Colon (tissue), 2 donors: ENCODE measurements at regions not wholly inside any gene's neighbourhood (a gene's known extent, or its start where the extent isn't known, plus 50 kb on each side); places are given as distances from the start of the nearest gene placed in this dataset.
"Not testable (repeated sequence)": the region's sequence is repeated elsewhere in the genome, so short reads cannot be mapped to it uniquely, and the experiment has no call there.

Experiments
- FAIRE-seq: peaks from 2 replicates; lab custom pipeline; 2012; peaks lifted over from hg19 to GRCh38; lab: Jason Lieb, UNC
- donor health status: control.
- donor health status: control.

DNA sequence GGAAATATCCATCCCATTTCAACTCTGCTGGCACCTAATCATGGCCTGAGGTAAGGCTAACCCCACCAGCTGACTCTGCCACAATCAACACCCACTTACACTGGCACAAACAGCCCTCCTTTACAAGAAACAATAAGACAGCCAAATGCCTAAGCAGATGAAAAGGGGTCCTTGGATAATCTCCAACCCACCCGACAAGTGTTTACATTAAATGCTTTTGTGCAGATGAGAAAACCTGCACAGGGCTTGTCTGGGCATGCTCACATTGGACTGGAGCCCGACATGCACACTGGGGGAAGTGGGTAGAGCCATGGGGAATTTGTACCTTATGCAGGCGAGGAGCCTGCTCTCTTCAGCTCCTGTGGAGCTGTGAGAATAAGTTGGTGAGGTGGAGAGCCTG lies 138.9 kb upstream of the ITM2A start:
- no peak for FAIRE-seq

DNA sequence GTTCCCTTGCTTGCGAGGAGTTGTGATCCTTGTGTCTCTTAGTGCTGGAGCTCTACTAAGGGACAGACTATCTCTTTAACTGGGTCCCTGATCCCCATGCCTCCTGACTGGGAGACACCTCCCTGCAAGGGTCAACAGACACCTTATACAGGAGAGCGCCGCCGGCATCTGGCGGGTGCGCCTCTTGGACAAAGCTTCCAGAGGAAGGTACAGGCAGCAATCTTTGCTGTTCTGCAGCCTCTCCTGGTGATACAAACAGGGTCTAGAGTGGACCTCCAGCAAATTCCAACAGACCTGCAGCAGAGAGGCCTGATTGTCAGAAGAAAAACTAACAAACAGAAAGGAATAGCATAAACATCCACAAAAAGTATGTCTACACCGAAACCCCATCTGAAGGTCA lies 115.6 kb upstream of the ITM2A start:
- no peak for FAIRE-seq

DNA sequence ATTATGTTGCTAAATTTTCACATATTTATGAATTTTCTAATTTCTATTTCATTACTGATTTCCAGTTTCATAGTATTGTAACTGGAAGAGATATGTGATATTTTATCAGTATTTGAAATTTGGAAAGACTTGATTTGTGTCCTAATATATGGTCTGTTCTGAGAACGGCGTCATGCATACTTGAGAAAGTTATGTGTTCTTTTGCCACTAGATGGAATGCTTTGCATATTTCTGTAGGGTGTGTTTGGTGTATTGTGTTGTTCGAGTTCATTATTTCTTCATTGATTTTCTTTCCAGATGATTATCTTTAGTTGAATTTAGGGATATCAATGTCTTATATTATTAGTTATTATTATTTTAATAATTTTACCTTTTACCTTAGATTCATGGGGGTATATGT lies 110.6 kb upstream of the ITM2A start:
- FAIRE-seq, result peak; percentile 96

DNA sequence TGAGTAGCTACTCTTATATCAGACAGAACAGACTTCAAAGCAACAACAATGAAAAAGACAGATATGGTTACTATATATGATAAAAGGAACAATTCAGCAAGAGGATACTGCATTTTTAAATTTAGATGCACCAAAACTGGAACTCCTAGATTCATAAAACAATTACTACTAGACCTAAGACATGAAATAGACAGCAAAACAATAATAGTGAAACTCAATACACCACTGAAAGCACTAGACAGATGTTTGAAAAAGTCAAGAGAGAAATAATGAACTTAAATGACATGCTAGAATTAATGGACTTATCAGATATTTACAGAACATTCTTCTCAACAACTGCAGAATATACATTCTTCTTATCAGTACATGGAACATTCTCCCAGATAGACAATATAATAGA lies 99.5 kb upstream of the ITM2A start:
- no peak for FAIRE-seq

DNA sequence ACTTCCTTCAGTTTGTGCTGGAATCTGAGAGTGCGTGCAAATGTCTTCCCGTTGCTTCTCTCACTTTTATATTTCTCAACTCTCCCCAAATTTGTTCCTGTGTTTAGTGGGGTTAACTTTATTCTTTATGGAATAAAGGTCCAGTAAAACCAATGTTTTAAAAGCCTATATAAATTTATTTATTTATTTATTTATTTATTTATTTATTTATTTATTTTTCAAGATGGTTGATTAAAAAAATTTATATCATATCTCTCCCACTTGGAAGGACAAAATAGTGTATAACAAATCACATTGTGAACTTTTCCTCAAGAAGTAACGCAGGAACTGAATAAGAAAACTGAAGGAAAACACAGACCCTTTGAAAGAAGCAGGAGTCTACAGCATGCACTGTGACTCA lies 95.3 kb upstream of the ITM2A start:
- FAIRE-seq, result peak; percentile 80

DNA sequence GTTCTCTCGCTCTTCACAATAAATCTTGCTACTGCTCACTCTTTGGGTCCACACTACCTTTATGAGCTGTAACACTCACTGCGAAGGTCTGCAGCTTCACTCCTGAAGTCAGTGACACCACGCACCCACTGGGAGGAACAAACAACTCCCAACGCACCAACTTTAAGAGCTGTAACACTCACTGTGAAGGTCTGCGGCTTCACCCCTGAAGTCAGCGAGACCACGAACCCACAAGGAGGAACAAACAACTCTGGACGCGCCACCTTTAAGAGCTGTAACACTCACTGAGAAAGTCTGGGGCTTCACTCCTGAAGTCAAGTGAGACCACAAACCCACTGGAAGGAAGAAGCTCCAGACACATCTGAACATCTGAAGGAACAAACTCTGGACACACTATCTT lies 89.5 kb upstream of the ITM2A start:
- FAIRE-seq, result not testable (repeated sequence)

DNA sequence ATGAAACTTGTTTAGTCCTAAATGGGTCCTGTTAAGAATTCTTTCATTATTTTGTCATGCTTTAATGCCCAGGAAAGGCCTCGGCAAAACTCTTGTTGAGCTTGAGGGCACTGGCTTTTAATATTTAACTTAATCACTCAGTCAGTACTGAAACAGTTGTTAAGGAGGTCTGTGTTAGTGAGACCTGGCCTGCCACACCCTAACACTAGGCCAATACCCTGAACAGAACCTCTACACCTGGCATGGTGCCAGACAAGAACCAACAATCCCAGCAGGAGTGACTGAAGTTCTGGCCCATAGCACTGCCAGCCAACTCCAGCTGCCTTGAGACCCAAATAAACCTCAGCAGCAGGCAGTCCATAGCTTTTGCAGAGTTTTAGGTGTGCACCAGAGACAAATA lies 85.7 kb upstream of the ITM2A start:
- no peak for FAIRE-seq

DNA sequence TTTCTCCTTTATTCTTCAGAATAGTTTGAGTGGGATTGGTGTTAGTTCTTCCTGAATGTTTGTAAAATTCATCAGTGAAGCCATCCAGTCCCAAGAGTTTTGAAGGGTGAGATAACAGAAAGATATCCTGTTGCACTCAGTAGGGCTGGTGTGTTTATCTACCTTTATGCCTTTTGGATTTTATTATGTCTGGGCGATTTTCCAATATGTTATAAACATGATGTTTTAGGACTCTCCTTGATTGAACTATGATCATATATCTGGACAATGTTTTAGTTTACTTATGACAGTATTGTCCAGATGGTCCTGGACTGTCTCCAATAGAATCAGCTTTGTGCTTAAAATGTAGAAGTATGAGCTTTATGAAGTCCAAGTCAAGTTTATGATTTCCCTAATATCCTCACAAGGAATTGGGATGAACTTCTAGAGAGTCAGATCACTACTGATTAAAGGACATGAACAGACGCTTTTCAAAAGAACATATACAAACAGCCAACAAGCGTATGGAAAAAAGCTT lies 77.6 kb upstream of the ITM2A start:
- FAIRE-seq, result peak; percentile 87

DNA sequence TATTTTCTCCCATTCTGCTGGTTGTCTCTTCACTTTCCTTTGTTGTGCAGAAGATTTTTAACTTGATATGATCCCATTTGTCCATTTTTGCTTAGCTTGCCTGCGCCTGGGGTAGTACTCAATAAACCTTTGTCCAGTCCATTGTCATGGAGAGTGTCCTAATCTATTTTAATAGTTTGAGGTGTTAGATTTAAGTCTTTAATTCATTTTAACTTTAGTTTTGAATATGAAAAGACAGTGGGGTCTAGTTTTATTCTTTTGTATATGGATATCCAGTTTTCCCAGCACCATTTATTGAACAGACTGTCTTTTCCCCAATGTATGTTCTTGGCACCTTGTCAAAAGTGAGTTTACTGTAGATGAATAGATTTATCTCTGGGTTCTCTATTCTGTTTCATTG lies 76.0 kb upstream of the ITM2A start:
- no peak for FAIRE-seq

DNA sequence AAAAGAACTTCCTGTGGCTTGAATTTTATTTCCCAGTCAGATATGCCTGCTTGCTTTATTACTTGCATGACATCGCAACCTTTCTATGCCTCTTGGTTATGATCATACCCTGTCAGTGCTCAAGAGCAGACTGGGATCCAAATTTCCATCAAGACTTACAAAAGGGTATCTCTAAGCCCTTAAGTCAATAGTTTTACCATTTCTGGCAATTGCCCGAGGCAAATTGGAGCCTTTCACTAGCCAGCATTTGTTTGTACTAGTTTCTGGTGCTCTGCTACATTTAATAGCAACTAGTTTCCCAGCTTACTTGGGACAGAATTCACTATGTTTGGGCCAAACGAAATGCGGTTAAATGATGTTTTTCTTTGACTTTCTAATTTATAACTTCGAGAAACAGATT lies 73.2 kb upstream of the ITM2A start:
- FAIRE-seq, result no peak
